RKO (cell line): ENCODE measurements at regions not wholly inside any gene's neighbourhood (a gene's known extent, or its start where the extent isn't known, plus 50 kb on each side); places are given as distances from the start of the nearest gene placed in this dataset.

Experiments used
- DNase-seq: peaks from one replicate; pipeline ENCODE4 v3.0.0-alpha.2; 2016; ENCODE audit warnings: low spot score

GRCh38 chr2:204109681-204110080 is 173.1 kb downstream of the ICOS start:
- DNase-seq = no peak

- DNase-seq = no peak
Observed at GRCh38 chr2:204110338-204110741, 173.8 kb downstream of the ICOS start.

- DNase-seq = no peak
Observed at GRCh38 chr2:204110751-204111516, 174.4 kb downstream of the ICOS start.

- no peak for DNase-seq
Observed at GRCh38 chr2:204112084-204112770, 175.7 kb downstream of the ICOS start.

- DNase-seq = no peak
Observed at GRCh38 chr2:204114295-204115136, 178.0 kb downstream of the ICOS start.

- DNase-seq = no peak
Observed at GRCh38 chr2:204115137-204116056, 178.8 kb downstream of the ICOS start.

- no peak for DNase-seq
Observed at GRCh38 chr2:204116159-204116792, 179.7 kb downstream of the ICOS start.

- DNase-seq = no peak
Observed at GRCh38 chr2:204122425-204122824, 185.9 kb downstream of the ICOS start.

- DNase-seq = no peak
Observed at GRCh38 chr2:204124140-204124750, 187.7 kb downstream of the ICOS start.

- DNase-seq = no peak
Observed at GRCh38 chr2:204126705-204127104, 190.1 kb downstream of the ICOS start.

GRCh38 chr2:204127238-204127637 is 190.7 kb downstream of the ICOS start:
- peak; percentile 1 for DNase-seq

- DNase-seq = no peak
Observed at GRCh38 chr2:204129591-204130294, 193.2 kb downstream of the ICOS start.

- DNase-seq = no peak
Observed at GRCh38 chr2:204131621-204132020, 195.1 kb downstream of the ICOS start.

- DNase-seq = no peak
Observed at GRCh38 chr2:204133476-204133875, 196.9 kb downstream of the ICOS start.

GRCh38 chr2:204134421-204134820 is 197.9 kb downstream of the ICOS start:
- DNase-seq = no peak

GRCh38 chr2:204135752-204136151 is 199.2 kb downstream of the ICOS start:
- no peak for DNase-seq

- DNase-seq = no peak
Observed at GRCh38 chr2:204138206-204138605, 201.6 kb downstream of the ICOS start.

GRCh38 chr2:204140246-204140645 is 203.7 kb downstream of the ICOS start:
- no peak for DNase-seq

GRCh38 chr2:204143216-204144014 is 206.9 kb downstream of the ICOS start:
- no peak for DNase-seq
